WTC11 (cell line): ENCODE measurements at regions not wholly inside any gene's neighbourhood (a gene's known extent, or its start where the extent isn't known, plus 50 kb on each side); places are given as distances from the start of the nearest gene placed in this dataset.

ENCODE experiments used
- ETV6 ChIP-seq: sonication (generic); formaldehyde crosslinking; IDR thresholded peaks from 2 replicates; pipeline ENCODE4 v1.8.1; 2022; ENCODE audit warnings: mild to moderate bottlenecking, missing genetic modification reagents
- IRF2 ChIP-seq: sonication (generic); formaldehyde crosslinking; IDR thresholded peaks from 2 replicates; pipeline ENCODE4 v1.8.0; 2022; ENCODE audit warnings: low read depth, missing genetic modification reagents, borderline replicate concordance
- ZNF263 ChIP-seq: sonication (generic); formaldehyde crosslinking; IDR thresholded peaks from 2 replicates; pipeline ENCODE4 v1.8.1; 2022; ENCODE audit warnings: low read depth, mild to moderate bottlenecking, moderate library complexity, missing genetic modification reagents
- TF ChIP-seq, protein P1 (sequence below): fragments of 200-600 bp; IDR thresholded peaks from 2 replicates; pipeline ENCODE4 v1.8.0; 2022; ENCODE audit warnings: antibody characterized with exemption
- TF ChIP-seq, protein P2 (sequence below): sonication (generic); formaldehyde crosslinking; IDR thresholded peaks from 2 replicates; pipeline ENCODE4 v1.8.0; 2022; ENCODE audit warnings: missing genetic modification reagents
- TF ChIP-seq, protein P3 (sequence below): sonication (generic); formaldehyde crosslinking; IDR thresholded peaks from 2 replicates; pipeline ENCODE4 v1.8.1; 2022; ENCODE audit warnings: mild to moderate bottlenecking, missing genetic modification reagents, moderate library complexity, borderline replicate concordance
- TF ChIP-seq, protein P4 (sequence below): sonication (generic); formaldehyde crosslinking; IDR thresholded peaks from 2 replicates; pipeline ENCODE4 v1.8.0; 2022; ENCODE audit warnings: mild to moderate bottlenecking, missing genetic modification reagents
- TF ChIP-seq, protein P5 (sequence below): sonication (generic); formaldehyde crosslinking; IDR thresholded peaks from 2 replicates; pipeline ENCODE4 v1.8.1; 2022; ENCODE audit warnings: missing genetic modification reagents, borderline replicate concordance

DNA sequence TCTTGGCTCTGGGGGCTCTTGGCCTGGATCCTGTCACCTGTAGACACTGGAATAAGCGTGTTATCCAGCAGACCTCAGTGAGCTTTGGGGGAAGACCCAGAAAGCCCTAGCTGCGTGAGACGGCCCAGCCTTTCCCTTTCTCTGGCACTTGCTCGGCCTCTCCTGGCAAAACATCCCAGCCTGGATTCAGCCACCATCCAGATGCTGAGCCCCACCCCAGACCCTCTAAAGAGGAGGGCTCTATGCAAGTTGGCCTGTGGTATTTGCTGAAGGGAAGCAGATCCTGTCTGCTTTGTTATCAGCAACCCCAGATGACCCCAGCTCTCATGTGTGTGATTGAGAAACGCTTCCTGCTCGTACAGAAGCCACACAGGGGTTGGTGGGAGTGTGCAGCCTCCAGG, 267.2 kb downstream of the FAM43A start:
- TF ChIP-seq, protein P1, sequence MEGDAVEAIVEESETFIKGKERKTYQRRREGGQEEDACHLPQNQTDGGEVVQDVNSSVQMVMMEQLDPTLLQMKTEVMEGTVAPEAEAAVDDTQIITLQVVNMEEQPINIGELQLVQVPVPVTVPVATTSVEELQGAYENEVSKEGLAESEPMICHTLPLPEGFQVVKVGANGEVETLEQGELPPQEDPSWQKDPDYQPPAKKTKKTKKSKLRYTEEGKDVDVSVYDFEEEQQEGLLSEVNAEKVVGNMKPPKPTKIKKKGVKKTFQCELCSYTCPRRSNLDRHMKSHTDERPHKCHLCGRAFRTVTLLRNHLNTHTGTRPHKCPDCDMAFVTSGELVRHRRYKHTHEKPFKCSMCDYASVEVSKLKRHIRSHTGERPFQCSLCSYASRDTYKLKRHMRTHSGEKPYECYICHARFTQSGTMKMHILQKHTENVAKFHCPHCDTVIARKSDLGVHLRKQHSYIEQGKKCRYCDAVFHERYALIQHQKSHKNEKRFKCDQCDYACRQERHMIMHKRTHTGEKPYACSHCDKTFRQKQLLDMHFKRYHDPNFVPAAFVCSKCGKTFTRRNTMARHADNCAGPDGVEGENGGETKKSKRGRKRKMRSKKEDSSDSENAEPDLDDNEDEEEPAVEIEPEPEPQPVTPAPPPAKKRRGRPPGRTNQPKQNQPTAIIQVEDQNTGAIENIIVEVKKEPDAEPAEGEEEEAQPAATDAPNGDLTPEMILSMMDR, result no peak
- TF ChIP-seq, protein P2, sequence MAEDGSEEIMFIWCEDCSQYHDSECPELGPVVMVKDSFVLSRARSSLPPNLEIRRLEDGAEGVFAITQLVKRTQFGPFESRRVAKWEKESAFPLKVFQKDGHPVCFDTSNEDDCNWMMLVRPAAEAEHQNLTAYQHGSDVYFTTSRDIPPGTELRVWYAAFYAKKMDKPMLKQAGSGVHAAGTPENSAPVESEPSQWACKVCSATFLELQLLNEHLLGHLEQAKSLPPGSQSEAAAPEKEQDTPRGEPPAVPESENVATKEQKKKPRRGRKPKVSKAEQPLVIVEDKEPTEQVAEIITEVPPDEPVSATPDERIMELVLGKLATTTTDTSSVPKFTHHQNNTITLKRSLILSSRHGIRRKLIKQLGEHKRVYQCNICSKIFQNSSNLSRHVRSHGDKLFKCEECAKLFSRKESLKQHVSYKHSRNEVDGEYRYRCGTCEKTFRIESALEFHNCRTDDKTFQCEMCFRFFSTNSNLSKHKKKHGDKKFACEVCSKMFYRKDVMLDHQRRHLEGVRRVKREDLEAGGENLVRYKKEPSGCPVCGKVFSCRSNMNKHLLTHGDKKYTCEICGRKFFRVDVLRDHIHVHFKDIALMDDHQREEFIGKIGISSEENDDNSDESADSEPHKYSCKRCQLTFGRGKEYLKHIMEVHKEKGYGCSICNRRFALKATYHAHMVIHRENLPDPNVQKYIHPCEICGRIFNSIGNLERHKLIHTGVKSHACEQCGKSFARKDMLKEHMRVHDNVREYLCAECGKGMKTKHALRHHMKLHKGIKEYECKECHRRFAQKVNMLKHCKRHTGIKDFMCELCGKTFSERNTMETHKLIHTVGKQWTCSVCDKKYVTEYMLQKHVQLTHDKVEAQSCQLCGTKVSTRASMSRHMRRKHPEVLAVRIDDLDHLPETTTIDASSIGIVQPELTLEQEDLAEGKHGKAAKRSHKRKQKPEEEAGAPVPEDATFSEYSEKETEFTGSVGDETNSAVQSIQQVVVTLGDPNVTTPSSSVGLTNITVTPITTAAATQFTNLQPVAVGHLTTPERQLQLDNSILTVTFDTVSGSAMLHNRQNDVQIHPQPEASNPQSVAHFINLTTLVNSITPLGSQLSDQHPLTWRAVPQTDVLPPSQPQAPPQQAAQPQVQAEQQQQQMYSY (CRISPR knock-in tag), result no peak
- TF ChIP-seq IRF2 (CRISPR knock-in tag) (no peak), ETV6 (CRISPR knock-in tag) (no peak), ZNF263 (no peak)
- TF ChIP-seq, protein P3, sequence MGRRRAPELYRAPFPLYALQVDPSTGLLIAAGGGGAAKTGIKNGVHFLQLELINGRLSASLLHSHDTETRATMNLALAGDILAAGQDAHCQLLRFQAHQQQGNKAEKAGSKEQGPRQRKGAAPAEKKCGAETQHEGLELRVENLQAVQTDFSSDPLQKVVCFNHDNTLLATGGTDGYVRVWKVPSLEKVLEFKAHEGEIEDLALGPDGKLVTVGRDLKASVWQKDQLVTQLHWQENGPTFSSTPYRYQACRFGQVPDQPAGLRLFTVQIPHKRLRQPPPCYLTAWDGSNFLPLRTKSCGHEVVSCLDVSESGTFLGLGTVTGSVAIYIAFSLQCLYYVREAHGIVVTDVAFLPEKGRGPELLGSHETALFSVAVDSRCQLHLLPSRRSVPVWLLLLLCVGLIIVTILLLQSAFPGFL (CRISPR knock-in tag), result no peak
- TF ChIP-seq, protein P4, sequence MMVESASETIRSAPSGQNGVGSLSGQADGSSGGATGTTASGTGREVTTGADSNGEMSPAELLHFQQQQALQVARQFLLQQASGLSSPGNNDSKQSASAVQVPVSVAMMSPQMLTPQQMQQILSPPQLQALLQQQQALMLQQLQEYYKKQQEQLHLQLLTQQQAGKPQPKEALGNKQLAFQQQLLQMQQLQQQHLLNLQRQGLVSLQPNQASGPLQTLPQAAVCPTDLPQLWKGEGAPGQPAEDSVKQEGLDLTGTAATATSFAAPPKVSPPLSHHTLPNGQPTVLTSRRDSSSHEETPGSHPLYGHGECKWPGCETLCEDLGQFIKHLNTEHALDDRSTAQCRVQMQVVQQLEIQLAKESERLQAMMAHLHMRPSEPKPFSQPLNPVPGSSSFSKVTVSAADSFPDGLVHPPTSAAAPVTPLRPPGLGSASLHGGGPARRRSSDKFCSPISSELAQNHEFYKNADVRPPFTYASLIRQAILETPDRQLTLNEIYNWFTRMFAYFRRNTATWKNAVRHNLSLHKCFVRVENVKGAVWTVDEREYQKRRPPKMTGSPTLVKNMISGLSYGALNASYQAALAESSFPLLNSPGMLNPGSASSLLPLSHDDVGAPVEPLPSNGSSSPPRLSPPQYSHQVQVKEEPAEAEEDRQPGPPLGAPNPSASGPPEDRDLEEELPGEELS, result no peak
- TF ChIP-seq, protein P5, sequence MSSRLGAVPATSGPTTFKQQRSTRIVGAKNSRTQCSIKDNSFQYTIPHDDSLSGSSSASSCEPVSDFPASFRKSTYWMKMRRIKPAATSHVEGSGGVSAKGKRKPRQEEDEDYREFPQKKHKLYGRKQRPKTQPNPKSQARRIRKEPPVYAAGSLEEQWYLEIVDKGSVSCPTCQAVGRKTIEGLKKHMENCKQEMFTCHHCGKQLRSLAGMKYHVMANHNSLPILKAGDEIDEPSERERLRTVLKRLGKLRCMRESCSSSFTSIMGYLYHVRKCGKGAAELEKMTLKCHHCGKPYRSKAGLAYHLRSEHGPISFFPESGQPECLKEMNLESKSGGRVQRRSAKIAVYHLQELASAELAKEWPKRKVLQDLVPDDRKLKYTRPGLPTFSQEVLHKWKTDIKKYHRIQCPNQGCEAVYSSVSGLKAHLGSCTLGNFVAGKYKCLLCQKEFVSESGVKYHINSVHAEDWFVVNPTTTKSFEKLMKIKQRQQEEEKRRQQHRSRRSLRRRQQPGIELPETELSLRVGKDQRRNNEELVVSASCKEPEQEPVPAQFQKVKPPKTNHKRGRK (CRISPR knock-in tag), result no peak
